SK-N-SH (cell line): ENCODE measurements at regions not wholly inside any gene's neighbourhood (a gene's known extent, or its start where the extent isn't known, plus 50 kb on each side); places are given as distances from the start of the nearest gene placed in this dataset.
A peak's percentile ranks its signal among the peaks of the same experiment; 100 is the strongest.
"Not testable (repeated sequence)": the region's sequence is repeated elsewhere in the genome, so short reads cannot be mapped to it uniquely, and the experiment has no call there.

ENCODE experiments used
- CTCF ChIA-PET: fragments of 300-600, 350-600 bp; formaldehyde crosslinking; extraction: SDS; loops from one replicate; lab custom pipeline; 2021; lab: Yijun Ruan, JAX
- POLR2A ChIA-PET: fragments of 350-600 bp; sonication (Branson Sonifier 250); formaldehyde crosslinking; extraction: SDS; loops from one replicate; lab custom pipeline; 2020; ENCODE audit warnings: antibody characterized with exemption, inconsistent platforms; lab: Yijun Ruan, JAX
- DNase-seq: peaks from one replicate; pipeline ENCODE4 v3.0.0; 2012
- H2AFZ ChIP-seq: fragments of 200-600 bp; sonication (generic); 2 replicates; pipeline ENCODE4 v1.8.1; 2016; ENCODE audit warnings: antibody characterized with exemption, mild to moderate bottlenecking, low read depth
- H3F3A ChIP-seq: fragments of 200-600 bp; sonication (generic); replicated peaks from 2 replicates; pipeline ENCODE3; 2016; ENCODE audit warnings: antibody characterized with exemption, mild to moderate bottlenecking; ENCODE audit not compliant: insufficient read depth
- H3K27ac ChIP-seq, 2 experiments: fragments of 200-500 bp in 1 of 2; fragments of 200-600 bp in 1 of 2; sonication (Bioruptor generic) in 1 of 2; sonication (generic), shearing (Covaris generic) in 1 of 2; 2 replicates each; pipeline versions ENCODE4 v1.5.1 to v1.6.1; 2014 to 2016; ENCODE audit warnings: low read depth in 2 of 2, inconsistent platforms in 1 of 2, low read length in 1 of 2, mild to moderate bottlenecking in 1 of 2, mixed read lengths in 1 of 2
- H3K27me3 ChIP-seq: fragments of 200-600 bp; sonication (generic), shearing (Covaris generic); 2 replicates; pipeline ENCODE4 v1.6.1; 2016; ENCODE audit warnings: mixed run types; ENCODE audit not compliant: insufficient read depth
- H3K36me3 ChIP-seq, 2 experiments: fragments of 200-500 bp in 1 of 2; fragments of 200-600 bp in 1 of 2; sonication (Bioruptor generic) in 1 of 2; sonication (generic) in 1 of 2; replicated peaks in 1 of 2; 2 replicates each; pipeline versions ENCODE3 to v1.5.1; 2014 to 2016; ENCODE audit warnings: low read length in 1 of 2, mild to moderate bottlenecking in 1 of 2; ENCODE audit not compliant: insufficient read depth in 2 of 2, control insufficient read depth in 1 of 2
- H3K4me1 ChIP-seq, 2 experiments: fragments of 200-500 bp in 1 of 2; fragments of 200-600 bp in 1 of 2; sonication (Bioruptor generic) in 1 of 2; sonication (generic), shearing (Covaris generic) in 1 of 2; 2 replicates each; pipeline versions ENCODE4 v1.5.1 to v1.6.1; 2014 to 2016; ENCODE audit warnings: low read depth in 1 of 2, low read length in 1 of 2, mixed run types in 1 of 2; ENCODE audit not compliant: insufficient read depth in 2 of 2, control insufficient read depth in 1 of 2
- H3K4me2 ChIP-seq: fragments of 200-600 bp; sonication (generic), shearing (Covaris generic); 2 replicates; pipeline ENCODE4 v1.6.1; 2017; ENCODE audit warnings: mixed run types
- H3K4me3 ChIP-seq, 2 experiments: fragments of 200-500 bp in 1 of 2; fragments of 200-600 bp in 1 of 2; sonication (Bioruptor generic) in 1 of 2; sonication (generic), shearing (Covaris generic) in 1 of 2; 2 replicates each; pipeline versions ENCODE4 v1.5.1 to v1.8.1; 2014 to 2016; ENCODE audit warnings: low read depth in 2 of 2, inconsistent platforms in 1 of 2, low read length in 1 of 2, mild to moderate bottlenecking in 1 of 2, mixed read lengths in 1 of 2, moderate library complexity in 1 of 2
- H3K79me2 ChIP-seq: fragments of 200-600 bp; sonication (generic); 2 replicates; pipeline ENCODE4 v1.8.1; 2017; ENCODE audit warnings: mild to moderate bottlenecking; ENCODE audit not compliant: insufficient read depth
- H3K9ac ChIP-seq: fragments of 200-600 bp; sonication (generic); 2 replicates; pipeline ENCODE4 v1.6.1; 2017; ENCODE audit warnings: mixed run types
- H3K9me2 ChIP-seq: fragments of 200-600 bp; sonication (generic); 2 replicates; pipeline ENCODE4 v1.6.1; 2017; ENCODE audit warnings: mixed run types
- H3K9me3 ChIP-seq: fragments of 200-600 bp; sonication (generic); 2 replicates; pipeline ENCODE4 v1.6.1; 2017; ENCODE audit warnings: mixed run types, mild to moderate bottlenecking, moderate library complexity
- H4K20me1 ChIP-seq: fragments of 200-600 bp; sonication (generic); 2 replicates; pipeline ENCODE4 v1.6.1; 2017; ENCODE audit warnings: mild to moderate bottlenecking, mixed run types; ENCODE audit not compliant: insufficient read depth
- FOXM1 ChIP-seq: IDR thresholded peaks from 2 replicates; pipeline ENCODE4 v1.4.0; 2012; ENCODE audit warnings: low read depth, mild to moderate bottlenecking
- GABPA ChIP-seq: IDR thresholded peaks from 2 replicates; pipeline ENCODE4 v1.4.0; 2012; ENCODE audit warnings: low read depth, mild to moderate bottlenecking
- GATA2 ChIP-seq: sonication (generic); formaldehyde crosslinking; IDR thresholded peaks from 2 replicates; pipeline ENCODE4 v1.5.0; 2020; ENCODE audit warnings: mild to moderate bottlenecking, missing genetic modification reagents
- JUND ChIP-seq: IDR thresholded peaks from 2 replicates; pipeline ENCODE4 v1.4.0; 2012
- MXI1 ChIP-seq: IDR thresholded peaks from 2 replicates; pipeline ENCODE4 v1.6.1; 2012; ENCODE audit warnings: mild to moderate bottlenecking, low read depth, low read length, improper control_type of control experiment
- POLR2AphosphoS5 ChIP-seq: IDR thresholded peaks from 2 replicates; pipeline ENCODE4 v1.6.1; 2012; ENCODE audit warnings: low read depth, low read length
- RFX5 ChIP-seq: IDR thresholded peaks from 2 replicates; pipeline ENCODE4 v1.6.1; 2012; ENCODE audit warnings: mild to moderate bottlenecking, improper control_type of control experiment, low read length
- RXRA ChIP-seq: IDR thresholded peaks from 2 replicates; pipeline ENCODE4 v1.4.0; 2012; ENCODE audit warnings: low read depth, mild to moderate bottlenecking, borderline replicate concordance
- SIN3A ChIP-seq: IDR thresholded peaks from 2 replicates; pipeline ENCODE4 v1.6.1; 2012; ENCODE audit warnings: low read depth, mild to moderate bottlenecking, low read length, moderate library complexity, borderline replicate concordance
- TAF1 ChIP-seq: IDR thresholded peaks from 2 replicates; pipeline ENCODE4 v1.6.1; 2012; ENCODE audit warnings: low read depth, mild to moderate bottlenecking, low read length, moderate library complexity, borderline replicate concordance
- TEAD4 ChIP-seq: IDR thresholded peaks from 2 replicates; pipeline ENCODE4 v1.4.0; 2012; ENCODE audit warnings: mild to moderate bottlenecking, borderline replicate concordance; ENCODE audit not compliant: insufficient read depth
- YY1 ChIP-seq: IDR thresholded peaks from 2 replicates; pipeline ENCODE4 v1.4.0; 2012; ENCODE audit warnings: low read depth, mild to moderate bottlenecking
- WGBS: methylation state at CpG from one replicate; pipeline ENCODE4 v1.1.6; 2017; ENCODE audit warnings: low lambda C conversion rate; 5-methylcytosine and 5-hydroxymethylcytosine counted together
- TF ChIP-seq, protein P1 (sequence below): IDR thresholded peaks from 2 replicates; pipeline ENCODE4 v1.4.0; 2012; ENCODE audit warnings: low read depth
- TF ChIP-seq, protein P2 (sequence below): IDR thresholded peaks from 2 replicates; pipeline ENCODE4 v1.4.0; 2012; ENCODE audit warnings: low read depth, borderline replicate concordance
- TF ChIP-seq, protein P3 (sequence below): IDR thresholded peaks from 2 replicates; pipeline ENCODE4; 2012
- TF ChIP-seq, protein P4 (sequence below): fragments of 200-600 bp; sonication (generic); IDR thresholded peaks from 2 replicates; pipeline ENCODE4 v1.6.1; 2017; ENCODE audit warnings: antibody characterized with exemption, mild to moderate bottlenecking, moderate library complexity

DNA sequence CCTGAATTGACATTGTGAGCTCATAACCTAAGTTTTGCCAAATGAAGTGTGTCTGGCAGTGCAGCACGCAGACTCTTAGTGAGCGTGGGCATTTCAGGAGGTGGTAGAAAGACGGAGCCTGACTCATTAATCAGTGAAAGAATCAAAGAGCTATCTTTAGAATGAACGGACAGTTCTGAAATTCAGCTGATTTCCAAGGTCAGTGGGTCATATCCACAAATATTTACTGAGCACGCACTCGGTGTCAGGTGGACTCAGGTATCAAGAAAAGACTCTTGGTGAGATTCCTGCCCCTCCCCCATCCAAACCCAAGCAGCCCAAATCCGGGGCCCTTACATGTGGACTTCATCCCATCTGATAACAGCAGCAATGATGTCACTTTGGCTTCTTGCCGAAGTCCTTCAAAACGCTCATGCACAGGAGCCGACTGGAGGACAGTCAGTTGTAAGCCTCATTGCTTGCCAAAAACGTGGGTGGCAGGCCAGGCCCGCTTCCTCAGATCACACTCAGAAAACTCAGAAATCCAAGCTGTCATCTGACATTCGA, 185.8 kb downstream of the HS3ST3A1 start (continued):
- no peak for TF ChIP-seq YY1
- TF ChIP-seq MXI1 = peak; percentile 98
- no peak for TF ChIP-seq RFX5
- TF ChIP-seq JUND = peak; percentile 81
- peak; percentile 62; the same call in 1 of the 2 replicates for TF ChIP-seq SIN3A
- TF ChIP-seq, protein P1, sequence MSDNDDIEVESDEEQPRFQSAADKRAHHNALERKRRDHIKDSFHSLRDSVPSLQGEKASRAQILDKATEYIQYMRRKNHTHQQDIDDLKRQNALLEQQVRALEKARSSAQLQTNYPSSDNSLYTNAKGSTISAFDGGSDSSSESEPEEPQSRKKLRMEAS = peak; percentile 87
- no peak for TF ChIP-seq GABPA
- TF ChIP-seq TAF1 = no peak
- peak; percentile 21; the same call in 1 of the 2 replicates for TF ChIP-seq FOXM1
- TF ChIP-seq, protein P2, sequence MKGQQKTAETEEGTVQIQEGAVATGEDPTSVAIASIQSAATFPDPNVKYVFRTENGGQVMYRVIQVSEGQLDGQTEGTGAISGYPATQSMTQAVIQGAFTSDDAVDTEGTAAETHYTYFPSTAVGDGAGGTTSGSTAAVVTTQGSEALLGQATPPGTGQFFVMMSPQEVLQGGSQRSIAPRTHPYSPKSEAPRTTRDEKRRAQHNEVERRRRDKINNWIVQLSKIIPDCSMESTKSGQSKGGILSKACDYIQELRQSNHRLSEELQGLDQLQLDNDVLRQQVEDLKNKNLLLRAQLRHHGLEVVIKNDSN = no peak
- TF ChIP-seq, protein P3, sequence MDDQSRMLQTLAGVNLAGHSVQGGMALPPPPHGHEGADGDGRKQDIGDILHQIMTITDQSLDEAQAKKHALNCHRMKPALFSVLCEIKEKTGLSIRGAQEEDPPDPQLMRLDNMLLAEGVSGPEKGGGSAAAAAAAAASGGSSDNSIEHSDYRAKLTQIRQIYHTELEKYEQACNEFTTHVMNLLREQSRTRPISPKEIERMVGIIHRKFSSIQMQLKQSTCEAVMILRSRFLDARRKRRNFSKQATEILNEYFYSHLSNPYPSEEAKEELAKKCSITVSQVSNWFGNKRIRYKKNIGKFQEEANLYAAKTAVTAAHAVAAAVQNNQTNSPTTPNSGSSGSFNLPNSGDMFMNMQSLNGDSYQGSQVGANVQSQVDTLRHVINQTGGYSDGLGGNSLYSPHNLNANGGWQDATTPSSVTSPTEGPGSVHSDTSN = peak; percentile 75
- TF ChIP-seq, protein P4, sequence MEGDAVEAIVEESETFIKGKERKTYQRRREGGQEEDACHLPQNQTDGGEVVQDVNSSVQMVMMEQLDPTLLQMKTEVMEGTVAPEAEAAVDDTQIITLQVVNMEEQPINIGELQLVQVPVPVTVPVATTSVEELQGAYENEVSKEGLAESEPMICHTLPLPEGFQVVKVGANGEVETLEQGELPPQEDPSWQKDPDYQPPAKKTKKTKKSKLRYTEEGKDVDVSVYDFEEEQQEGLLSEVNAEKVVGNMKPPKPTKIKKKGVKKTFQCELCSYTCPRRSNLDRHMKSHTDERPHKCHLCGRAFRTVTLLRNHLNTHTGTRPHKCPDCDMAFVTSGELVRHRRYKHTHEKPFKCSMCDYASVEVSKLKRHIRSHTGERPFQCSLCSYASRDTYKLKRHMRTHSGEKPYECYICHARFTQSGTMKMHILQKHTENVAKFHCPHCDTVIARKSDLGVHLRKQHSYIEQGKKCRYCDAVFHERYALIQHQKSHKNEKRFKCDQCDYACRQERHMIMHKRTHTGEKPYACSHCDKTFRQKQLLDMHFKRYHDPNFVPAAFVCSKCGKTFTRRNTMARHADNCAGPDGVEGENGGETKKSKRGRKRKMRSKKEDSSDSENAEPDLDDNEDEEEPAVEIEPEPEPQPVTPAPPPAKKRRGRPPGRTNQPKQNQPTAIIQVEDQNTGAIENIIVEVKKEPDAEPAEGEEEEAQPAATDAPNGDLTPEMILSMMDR = no peak
- TF ChIP-seq RXRA = peak; percentile 81; the same call in 1 of the 2 replicates
- peak; percentile 85 for TF ChIP-seq TEAD4
- TF ChIP-seq POLR2AphosphoS5 = peak; percentile 64; the same call in 1 of the 2 replicates
- TF ChIP-seq GATA2 (CRISPR knock-in tag) = peak; percentile 89

DNA sequence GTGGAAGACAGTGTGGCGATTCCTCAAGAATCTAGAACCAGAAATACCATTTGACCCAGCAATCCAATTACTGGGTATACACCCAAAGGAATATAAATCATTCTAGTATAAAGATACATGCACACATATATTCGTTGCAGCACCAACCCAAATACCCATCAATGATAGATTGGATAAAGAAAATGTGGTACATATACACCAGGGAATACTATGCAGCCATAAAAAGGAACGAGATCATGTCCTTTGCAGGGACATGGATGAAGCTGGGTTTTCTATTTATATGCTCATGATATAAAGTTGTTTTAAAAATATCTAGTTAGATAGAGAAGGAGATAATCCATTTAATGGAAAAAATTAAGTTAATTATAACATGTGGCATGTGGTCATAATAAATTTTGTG, 186.5 kb downstream of the HS3ST3A1 start:
- H3K36me3 ChIP-seq, H2AFZ ChIP-seq, H3K4me2 ChIP-seq, DNase-seq, H3K9me3 ChIP-seq, H3K9me2 ChIP-seq, H4K20me1 ChIP-seq, H3K27me3 ChIP-seq, H3K79me2 ChIP-seq, H3K9ac ChIP-seq: not testable (repeated sequence)
- H3K4me3 ChIP-seq = 0 out of 4 replicates have a peak overlapping the region, but pooled peaks of 1 of the 2 experiments have one; percentile 28
- CTCF ChIA-PET = interaction anchor here (0.9 to 1.6 kb wide), 6 partner anchors 10 to 385 kb away, joined by 3 to 8 read pairs (median 4); no protein-coding TSS in a partner anchor
- peaks cover 15% of the 10 kb centered on the region for H3F3A ChIP-seq
- POLR2A ChIA-PET = interaction anchor here (0.9 to 1.5 kb wide), 4 partner anchors 9 to 61 kb away, joined by 3 to 5 read pairs (median 4); no protein-coding TSS in a partner anchor
- peaks cover 9 to 25% of the 10 kb centered on the region in 2 experiments; a peak in 3 of 4 replicates for H3K4me1 ChIP-seq
- WGBS = 65% methylated on average over 3 of the region's 3 CpGs
- peak overlapping the region; percentile 67 for H3K27ac ChIP-seq
